DND-41 (cell line): ENCODE measurements at regions not wholly inside any gene's neighbourhood (a gene's known extent, or its start where the extent isn't known, plus 50 kb on each side); places are given as distances from the start of the nearest gene placed in this dataset.

Source experiments
- ATAC-seq: fragments of 200-7000 bp; cut with Tn5 transposase; 3 replicates; pipeline ENCODE4 v1.9.1; 2021; ENCODE audit warnings: low read depth; ENCODE audit not compliant: insufficient read depth
- DNase-seq: peaks from one replicate; pipeline ENCODE4 v3.0.0-alpha.2; 2020
- H2AFZ ChIP-seq: 2 replicates; pipeline ENCODE4 v1.6.0; 2012; ENCODE audit warnings: low read depth, low read length
- H3K27ac ChIP-seq: 2 replicates; pipeline ENCODE4 v1.5.1; 2012; ENCODE audit warnings: low read length, inconsistent platforms
- H3K27me3 ChIP-seq: fragments of 200-600 bp; sonication (generic); 2 replicates; pipeline ENCODE4 v1.6.0; 2012; ENCODE audit warnings: low read length, mild to moderate bottlenecking, inconsistent platforms; ENCODE audit not compliant: insufficient read depth, poor library complexity
- H3K36me3 ChIP-seq: 2 replicates; pipeline ENCODE4 v1.5.1; 2012; ENCODE audit warnings: low read length, inconsistent platforms; ENCODE audit not compliant: insufficient read depth
- H3K4me1 ChIP-seq: 2 replicates; pipeline ENCODE4 v1.5.1; 2012; ENCODE audit warnings: mild to moderate bottlenecking, low read length; ENCODE audit not compliant: insufficient read depth
- H3K4me2 ChIP-seq: 2 replicates; pipeline ENCODE4 v1.6.0; 2012; ENCODE audit warnings: mild to moderate bottlenecking, moderate library complexity, low read length, inconsistent platforms; ENCODE audit not compliant: insufficient read depth
- H3K4me3 ChIP-seq, 2 experiments: fragments of 200-600 bp in 1 of 2; shearing (Covaris generic) in 1 of 2; 2 replicates each; pipeline ENCODE4 v1.5.1; 2012 to 2016; ENCODE audit warnings: inconsistent platforms in 2 of 2, low read length in 2 of 2, mild to moderate bottlenecking in 2 of 2, low read depth in 1 of 2, moderate library complexity in 1 of 2
- H3K79me2 ChIP-seq: 2 replicates; pipeline ENCODE4 v1.6.0; 2012; ENCODE audit warnings: low read length, inconsistent platforms; ENCODE audit not compliant: insufficient read depth
- H3K9ac ChIP-seq: 2 replicates; pipeline ENCODE4 v1.6.0; 2012; ENCODE audit warnings: low read depth, mild to moderate bottlenecking, inconsistent platforms, low read length, moderate library complexity
- H3K9me3 ChIP-seq: 2 replicates; pipeline ENCODE4 v1.5.1; 2012; ENCODE audit warnings: low read length, moderate library complexity, mild to moderate bottlenecking, inconsistent platforms; ENCODE audit not compliant: insufficient read depth, severe bottlenecking
- H4K20me1 ChIP-seq: 2 replicates; pipeline ENCODE4 v1.6.0; 2012; ENCODE audit warnings: low read length; ENCODE audit not compliant: insufficient read depth
- CTCF ChIP-seq: IDR thresholded peaks from 2 replicates; pipeline ENCODE4 v1.5.1; 2012; ENCODE audit warnings: borderline replicate concordance, low read length, moderate library complexity, mild to moderate bottlenecking; ENCODE audit not compliant: poor library complexity, severe bottlenecking; ENCODE audit errors: extremely low read depth
- EZH2 ChIP-seq: IDR thresholded peaks from 3 replicates; pipeline ENCODE4 v1.6.1; 2012; ENCODE audit warnings: borderline replicate concordance, low read depth, mild to moderate bottlenecking, moderate library complexity, low read length, inconsistent platforms; ENCODE audit not compliant: severe bottlenecking

DNA sequence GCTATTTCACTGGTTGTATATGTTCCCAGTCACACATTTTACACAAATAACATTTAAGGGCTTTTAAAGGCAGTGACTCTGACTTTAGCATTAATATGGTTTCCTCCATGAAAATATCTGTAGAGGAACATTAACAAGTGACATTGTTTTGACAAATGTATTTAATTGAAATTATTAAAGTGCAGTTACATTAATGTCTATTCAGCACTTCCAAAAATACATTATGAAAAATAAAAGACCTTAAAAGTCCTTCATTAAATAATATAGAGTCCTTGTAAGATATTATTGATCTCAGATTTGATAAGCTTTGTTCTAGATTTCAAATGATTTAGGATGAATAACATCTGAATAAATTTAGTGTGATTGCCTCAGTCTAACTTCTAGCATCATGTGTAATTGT is 951.9 kb upstream of the CHORDC1 start:
- H3K4me1 ChIP-seq = no peaks in the 10 kb centered on the region
- no peak for DNase-seq
- H3K9ac ChIP-seq = no peak overlapping the region
- no peak overlapping the region for H3K27ac ChIP-seq
- no peaks in the 10 kb centered on the region for H3K27me3 ChIP-seq
- no peaks in the 10 kb centered on the region for H3K36me3 ChIP-seq
- no peaks in the 10 kb centered on the region for H4K20me1 ChIP-seq
- H3K4me3 ChIP-seq = no peak overlapping the region
- no peak for ATAC-seq
- no peaks in the 10 kb centered on the region for H3K9me3 ChIP-seq
- TF ChIP-seq CTCF = no peak
- no peak for TF ChIP-seq EZH2
- H3K4me2 ChIP-seq = no peak overlapping the region
- H2AFZ ChIP-seq = no peak overlapping the region
- H3K79me2 ChIP-seq = no peaks in the 10 kb centered on the region

GRCh38 chr11:91174193-91174592 is 951.3 kb upstream of the CHORDC1 start:
- Histone ChIP-seq H3K27ac (no peak overlapping the region), H3K36me3 (no peaks in the 10 kb centered on the region), H3K27me3 (no peaks in the 10 kb centered on the region), H2AFZ (no peak overlapping the region), H3K79me2 (no peaks in the 10 kb centered on the region), H3K9ac (no peak overlapping the region), H3K4me1 (no peaks in the 10 kb centered on the region), H4K20me1 (no peaks in the 10 kb centered on the region), H3K4me3 (no peak overlapping the region), H3K4me2 (no peak overlapping the region), H3K9me3 (no peaks in the 10 kb centered on the region)
- TF ChIP-seq EZH2 (no peak), CTCF (no peak)
- DNase-seq (no peak), ATAC-seq (no peak)

DNA sequence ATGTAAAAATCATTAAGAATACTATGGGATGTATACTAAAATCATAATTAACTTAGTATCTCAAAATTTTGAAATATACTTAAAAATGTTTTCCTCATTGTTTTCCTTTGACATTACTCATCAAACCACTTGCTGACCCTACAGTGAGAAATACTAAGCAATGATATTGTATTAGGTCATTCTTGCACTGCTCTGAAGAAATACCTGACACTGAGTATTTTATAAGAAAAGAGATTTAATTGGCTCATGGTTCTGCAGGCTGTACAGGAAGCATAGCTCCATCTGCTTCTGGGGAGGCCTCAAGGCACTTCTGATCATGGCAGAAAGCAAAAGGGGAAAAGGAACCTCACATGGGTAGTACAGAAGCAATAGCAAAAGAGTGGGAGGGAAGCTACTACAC is 950.9 kb upstream of the CHORDC1 start:
- H2AFZ ChIP-seq = no peak overlapping the region
- no peaks in the 10 kb centered on the region for H3K27me3 ChIP-seq
- H4K20me1 ChIP-seq = no peaks in the 10 kb centered on the region
- DNase-seq = no peak
- no peak overlapping the region for H3K4me3 ChIP-seq
- H3K79me2 ChIP-seq = no peaks in the 10 kb centered on the region
- no peak overlapping the region for H3K4me2 ChIP-seq
- no peak for ATAC-seq
- no peaks in the 10 kb centered on the region for H3K9me3 ChIP-seq
- H3K4me1 ChIP-seq = no peaks in the 10 kb centered on the region
- no peak overlapping the region for H3K27ac ChIP-seq
- H3K36me3 ChIP-seq = no peaks in the 10 kb centered on the region
- H3K9ac ChIP-seq = no peak overlapping the region
- no peak for TF ChIP-seq EZH2
- TF ChIP-seq CTCF = no peak

DNA sequence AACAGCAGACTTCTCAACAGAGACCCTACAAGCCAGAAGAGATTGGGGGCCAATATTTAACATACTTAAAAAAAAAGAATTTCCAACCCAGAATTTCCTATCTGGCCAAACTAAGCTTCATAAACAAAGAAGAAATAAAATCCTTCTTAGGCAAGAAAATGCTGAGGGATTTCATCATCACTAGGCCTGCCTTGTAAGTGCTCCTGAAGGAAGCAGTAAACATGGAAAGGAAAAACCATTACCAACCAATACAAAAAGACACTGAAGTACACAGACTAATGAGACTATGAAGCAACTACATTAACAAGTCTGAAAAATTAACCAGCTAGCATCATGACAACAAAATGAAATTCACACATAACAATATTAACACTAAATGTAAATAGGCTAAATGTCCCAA is 947.9 kb upstream of the CHORDC1 start:
- Histone ChIP-seq H2AFZ (no peak overlapping the region), H3K9me3 (no peaks in the 10 kb centered on the region), H3K4me3 (no peak overlapping the region), H3K27ac (no peak overlapping the region), H3K9ac (no peak overlapping the region), H3K27me3 (no peaks in the 10 kb centered on the region), H3K79me2 (no peaks in the 10 kb centered on the region), H3K4me2 (no peak overlapping the region), H3K4me1 (no peaks in the 10 kb centered on the region), H4K20me1 (no peaks in the 10 kb centered on the region), H3K36me3 (no peaks in the 10 kb centered on the region)
- ATAC-seq (no peak), DNase-seq (no peak)
- TF ChIP-seq CTCF (no peak), EZH2 (no peak)
